Suprapubic skin (tissue), 4 donors: ENCODE measurements at regions not wholly inside any gene's neighbourhood (a gene's known extent, or its start where the extent isn't known, plus 50 kb on each side); places are given as distances from the start of the nearest gene placed in this dataset.
"Not testable (repeated sequence)": the region's sequence is repeated elsewhere in the genome, so short reads cannot be mapped to it uniquely, and the experiment has no call there.

Experiments used
- CTCF ChIP-seq, 2 donors: fragments of 200-600 bp in 1 of 2; fragments of 450-650 bp in 1 of 2; sonication (generic) in 1 of 2; IDR thresholded peaks; one replicate each; pipeline ENCODE4 v1.5.1; 2016 to 2019; ENCODE audit warnings: antibody characterized with exemption in 2 of 2, mild to moderate bottlenecking in 1 of 2, moderate library complexity in 1 of 2
- EP300 ChIP-seq: sonication (generic); formaldehyde crosslinking; IDR thresholded peaks from one replicate; pipeline ENCODE4 v1.6.1; 2017; ENCODE audit warnings: antibody characterized with exemption
- POLR2A ChIP-seq, 2 donors: fragments of 450-650 bp; IDR thresholded peaks; one replicate each; pipeline ENCODE4 v1.6.1; 2017; ENCODE audit warnings: antibody characterized with exemption in 2 of 2, mild to moderate bottlenecking in 2 of 2, moderate library complexity in 2 of 2
- POLR2AphosphoS5 ChIP-seq, 3 donors: sonication (generic); formaldehyde crosslinking; IDR thresholded peaks; one replicate each; pipeline ENCODE4 v1.6.1; 2017; ENCODE audit warnings: antibody characterized with exemption in 3 of 3

- TF ChIP-seq EP300; CTCF (IDR thresholded peaks at IDR 0.05); POLR2A (IDR thresholded peaks at IDR 0.05); POLR2AphosphoS5 (IDR thresholded peaks at IDR 0.05): not testable (repeated sequence)
Measured at GRCh38 chr22:11369612-11370307, 4158.2 kb upstream of the OR11H1 start.
